ENCODE measurements at regions not wholly inside any gene's neighbourhood (a gene's known extent, or its start where the extent isn't known, plus 50 kb on each side); places are given as distances from the start of the nearest gene placed in this dataset.

- TF ChIP-seq POLR2A (IDR thresholded peaks at IDR 0.05) = no peak
- TF ChIP-seq EP300 (IDR thresholded peaks at IDR 0.05) = no peak
- TF ChIP-seq CTCF (IDR thresholded peaks at IDR 0.05) = no peak
- no peak for TF ChIP-seq POLR2AphosphoS5 (IDR thresholded peaks at IDR 0.05)
These were observed 453.1 kb downstream of the CMPK2 start for GRCh38 chr2:6412533-6413091.
